Endothelial cell of umbilical vein (primary cell): ENCODE measurements at regions not wholly inside any gene's neighbourhood (a gene's known extent, or its start where the extent isn't known, plus 50 kb on each side); places are given as distances from the start of the nearest gene placed in this dataset.

Source experiments
- BruUV-seq: library from RNA; stranded (reverse); fragments of 400-500 nt; replicated peaks from 2 replicates; lab custom pipeline; 2021; lab: Mats Ljungman, UMichigan
- CTCF ChIA-PET: fragments of 300-600, 350-600 bp; sonication (Branson Sonifier 250); formaldehyde crosslinking; loops from one replicate; lab custom pipeline; 2021; ENCODE audit warnings: antibody characterized with exemption, inconsistent platforms; lab: Charles Lee
- POLR2A ChIA-PET: fragments of 300-600, 350-600 bp; sonication (Branson Sonifier 250); formaldehyde crosslinking; loops from one replicate; lab custom pipeline; 2021; ENCODE audit warnings: antibody characterized with exemption, inconsistent platforms; lab: Charles Lee
- DNase-seq: peaks from one replicate; pipeline ENCODE4 v3.0.0-alpha.2; 2011; ENCODE audit warnings: low read depth, low spot score
- FAIRE-seq: peaks from 2 replicates; lab custom pipeline; 2011; peaks lifted over from hg19 to GRCh38; lab: Jason Lieb, UNC
- H2AFZ ChIP-seq: 2 replicates; pipeline ENCODE4 v1.6.0; 2012; ENCODE audit warnings: low read depth, low read length, control low read depth, inconsistent platforms
- H3K27ac ChIP-seq: 2 replicates; pipeline ENCODE4 v1.5.1; 2011; ENCODE audit warnings: low read depth, mild to moderate bottlenecking, control low read depth, low read length, moderate library complexity; ENCODE audit not compliant: insufficient read depth
- H3K27me3 ChIP-seq, 2 experiments: 2 replicates each; pipeline versions ENCODE4 v1.6.0 to v1.6.1; 2011; ENCODE audit warnings: low read length in 2 of 2, mixed read lengths in 1 of 2; ENCODE audit not compliant: control insufficient read depth in 2 of 2, insufficient read depth in 2 of 2
- H3K36me3 ChIP-seq, 2 experiments: 2 replicates in 1 of 2; 3 replicates in 1 of 2; pipeline ENCODE4 v1.5.1; 2011; ENCODE audit warnings: low read length in 2 of 2, mild to moderate bottlenecking in 1 of 2, moderate library complexity in 1 of 2; ENCODE audit not compliant: control insufficient read depth in 2 of 2, insufficient read depth in 2 of 2; ENCODE audit errors: extremely low read depth in 1 of 2
- H3K4me1 ChIP-seq: 3 replicates; pipeline ENCODE4 v1.5.1; 2011; ENCODE audit warnings: mild to moderate bottlenecking, low read length; ENCODE audit not compliant: control insufficient read depth, insufficient read depth; ENCODE audit errors: extremely low read depth
- H3K4me2 ChIP-seq: 2 replicates; pipeline ENCODE4 v1.6.1; 2011; ENCODE audit warnings: low read length, control low read depth, mixed read lengths; ENCODE audit not compliant: insufficient read depth
- H3K4me3 ChIP-seq, 3 experiments: fragments of 200-600 bp in 1 of 3; sonication (generic), shearing (Covaris generic) in 1 of 3; replicated peaks in 1 of 3; 2 replicates each; pipeline ENCODE4 v1.5.1; 2011 to 2016; ENCODE audit warnings: control low read depth in 3 of 3, low read length in 3 of 3, mild to moderate bottlenecking in 2 of 3, inconsistent platforms in 1 of 3, low read depth in 1 of 3, moderate library complexity in 1 of 3; ENCODE audit not compliant: insufficient read depth in 1 of 3
- H3K79me2 ChIP-seq: 2 replicates; pipeline ENCODE4 v1.6.0; 2012; ENCODE audit warnings: low read length, inconsistent platforms; ENCODE audit not compliant: control insufficient read depth, insufficient read depth
- H3K9ac ChIP-seq: replicated peaks from 2 replicates; pipeline ENCODE3; 2011; ENCODE audit warnings: low read length, control low read depth; ENCODE audit not compliant: insufficient read depth; ENCODE audit errors: extremely low read depth
- H3K9me1 ChIP-seq: replicated peaks from 3 replicates; pipeline ENCODE4 v1.6.0; 2011; ENCODE audit warnings: mild to moderate bottlenecking, low read length; ENCODE audit not compliant: control insufficient read depth, insufficient read depth; ENCODE audit errors: extremely low read depth
- H3K9me3 ChIP-seq: replicated peaks from 2 replicates; pipeline ENCODE4 v1.5.1; 2012; ENCODE audit warnings: low read length, inconsistent platforms; ENCODE audit not compliant: control insufficient read depth, insufficient read depth
- H4K20me1 ChIP-seq: replicated peaks from 2 replicates; pipeline ENCODE3; 2011; ENCODE audit warnings: mild to moderate bottlenecking, low read length; ENCODE audit not compliant: control insufficient read depth, insufficient read depth; ENCODE audit errors: extremely low read depth
- EZH2 ChIP-seq: IDR thresholded peaks from 2 replicates; pipeline ENCODE4 v1.6.1; 2012; ENCODE audit warnings: borderline replicate concordance, low read depth, mild to moderate bottlenecking, moderate library complexity, low read length, inconsistent platforms; ENCODE audit not compliant: severe bottlenecking
- FOS ChIP-seq: IDR thresholded peaks from 2 replicates; pipeline ENCODE4 v1.6.1; 2011; ENCODE audit warnings: mild to moderate bottlenecking, low read length, moderate library complexity, borderline replicate concordance; ENCODE audit not compliant: insufficient read depth
- GATA2 ChIP-seq: IDR thresholded peaks from 2 replicates; pipeline ENCODE4 v1.7.0; 2011; ENCODE audit warnings: low read depth, mild to moderate bottlenecking, moderate library complexity, mixed read lengths, low read length; ENCODE audit not compliant: insufficient read length, insufficient read depth
- JUN ChIP-seq: IDR thresholded peaks from 2 replicates; pipeline ENCODE4 v1.6.1; 2011; ENCODE audit warnings: borderline replicate concordance, low read depth; ENCODE audit not compliant: insufficient read length, insufficient read depth
- MYC ChIP-seq: IDR thresholded peaks from one replicate; pipeline ENCODE4 v1.6.1; 2011; ENCODE audit warnings: mild to moderate bottlenecking, low read depth, low read length
- POLR2A ChIP-seq: IDR thresholded peaks from 2 replicates; pipeline ENCODE4 v1.6.1; 2012; ENCODE audit warnings: low read depth, mild to moderate bottlenecking, control low read depth, low read length
- POLR2AphosphoS5 ChIP-seq: IDR thresholded peaks from 2 replicates; pipeline ENCODE4 v1.6.1; 2012; ENCODE audit warnings: low read depth, mild to moderate bottlenecking, control low read depth, low read length, moderate library complexity; ENCODE audit not compliant: insufficient read depth
- dilution Hi-C: fragments of 300-500 bp; cut with MboI; formaldehyde crosslinking; loops from one replicate; pipeline ENCODE4 v1.15.0; 2019; ENCODE audit warnings: low sequenced_read_pairs; ENCODE audit not compliant: extremely low pct_ligation_motif_present
- intact Hi-C: fragments of 100-400 bp; cut with micrococcal nuclease; formaldehyde crosslinking; loops from one replicate; pipeline ENCODE4 v1.10.0; 2022
- TF ChIP-seq, protein P1 (sequence below), 2 donors: IDR thresholded peaks; 1 replicate in 1 of 2; 2 replicates in 1 of 2; pipeline ENCODE4 v1.5.1; 2011; ENCODE audit warnings: low read length in 2 of 2, mild to moderate bottlenecking in 2 of 2, moderate library complexity in 2 of 2, control low read depth in 1 of 2, inconsistent platforms in 1 of 2, low read depth in 1 of 2; ENCODE audit not compliant: insufficient read depth in 1 of 2; ENCODE audit errors: extremely low read depth in 1 of 2
- TF ChIP-seq, protein P2 (sequence below): IDR thresholded peaks from 2 replicates; pipeline ENCODE4 v1.6.1; 2011; ENCODE audit not compliant: insufficient read depth, insufficient read length

DNA sequence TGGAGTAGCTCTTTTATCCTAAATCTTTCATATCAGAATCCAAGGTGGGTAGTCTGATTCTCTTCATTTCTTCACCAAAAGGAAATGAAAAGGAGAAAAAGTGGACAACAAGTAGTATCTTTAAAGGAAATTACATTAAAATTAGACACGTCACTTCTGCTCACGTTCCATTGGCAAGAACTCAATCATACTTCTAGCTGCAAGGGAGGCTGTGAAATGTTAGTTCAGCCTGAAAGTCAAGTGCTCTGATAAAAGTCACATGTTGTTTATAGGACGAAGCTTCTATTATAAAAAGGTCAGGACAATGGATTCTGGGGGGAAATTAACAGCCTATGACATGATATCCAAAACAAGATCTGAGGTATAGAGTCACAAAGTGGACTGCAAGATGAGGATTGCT, 164.6 kb upstream of the MCTP2 start:
- dilution Hi-C loops (no loop called here), intact Hi-C loops (loop anchor here (5.0 kb wide), 1 partner anchor 215 kb away; no protein-coding TSS in a partner anchor)
- no peak for TF ChIP-seq EZH2
- no peak for TF ChIP-seq MYC
- TF ChIP-seq, protein P1, sequence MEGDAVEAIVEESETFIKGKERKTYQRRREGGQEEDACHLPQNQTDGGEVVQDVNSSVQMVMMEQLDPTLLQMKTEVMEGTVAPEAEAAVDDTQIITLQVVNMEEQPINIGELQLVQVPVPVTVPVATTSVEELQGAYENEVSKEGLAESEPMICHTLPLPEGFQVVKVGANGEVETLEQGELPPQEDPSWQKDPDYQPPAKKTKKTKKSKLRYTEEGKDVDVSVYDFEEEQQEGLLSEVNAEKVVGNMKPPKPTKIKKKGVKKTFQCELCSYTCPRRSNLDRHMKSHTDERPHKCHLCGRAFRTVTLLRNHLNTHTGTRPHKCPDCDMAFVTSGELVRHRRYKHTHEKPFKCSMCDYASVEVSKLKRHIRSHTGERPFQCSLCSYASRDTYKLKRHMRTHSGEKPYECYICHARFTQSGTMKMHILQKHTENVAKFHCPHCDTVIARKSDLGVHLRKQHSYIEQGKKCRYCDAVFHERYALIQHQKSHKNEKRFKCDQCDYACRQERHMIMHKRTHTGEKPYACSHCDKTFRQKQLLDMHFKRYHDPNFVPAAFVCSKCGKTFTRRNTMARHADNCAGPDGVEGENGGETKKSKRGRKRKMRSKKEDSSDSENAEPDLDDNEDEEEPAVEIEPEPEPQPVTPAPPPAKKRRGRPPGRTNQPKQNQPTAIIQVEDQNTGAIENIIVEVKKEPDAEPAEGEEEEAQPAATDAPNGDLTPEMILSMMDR (IDR thresholded peaks at IDR 0.05; ENCODE audit: extremely low read depth in 1 of 2, insufficient read depth in 1 of 2, low read depth in 1 of 2, low read length in 2 of 2): no peak
- no peak for TF ChIP-seq GATA2
- no peak for TF ChIP-seq FOS
- TF ChIP-seq JUN: no peak
- no peak for TF ChIP-seq POLR2AphosphoS5
- TF ChIP-seq, protein P2, sequence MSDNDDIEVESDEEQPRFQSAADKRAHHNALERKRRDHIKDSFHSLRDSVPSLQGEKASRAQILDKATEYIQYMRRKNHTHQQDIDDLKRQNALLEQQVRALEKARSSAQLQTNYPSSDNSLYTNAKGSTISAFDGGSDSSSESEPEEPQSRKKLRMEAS: no peak
- TF ChIP-seq POLR2A: no peak
- H3K4me1 ChIP-seq: no peaks in the 10 kb centered on the region
- H3K9me1 ChIP-seq: no peaks in the 10 kb centered on the region
- no peak overlapping the region for H2AFZ ChIP-seq
- no TSS peak for BruUV-seq
- FAIRE-seq (no peak), DNase-seq (no peak)
- H3K9ac ChIP-seq: no peak overlapping the region
- H3K27me3 ChIP-seq: no peaks in the 10 kb centered on the region
- no peaks in the 10 kb centered on the region for H3K36me3 ChIP-seq
- ChIA-PET POLR2A (no interaction called here), CTCF (no interaction called here)
- no peaks in the 10 kb centered on the region for H3K79me2 ChIP-seq
- no peaks in the 10 kb centered on the region for H4K20me1 ChIP-seq
- no peak overlapping the region for H3K4me3 ChIP-seq
- H3K9me3 ChIP-seq: no peaks in the 10 kb centered on the region
- H3K4me2 ChIP-seq: no peak overlapping the region
- H3K27ac ChIP-seq: no peak overlapping the region
